ENCODE measurements at regions not wholly inside any gene's neighbourhood (a gene's known extent, or its start where the extent isn't known, plus 50 kb on each side); places are given as distances from the start of the nearest gene placed in this dataset.

DNA sequence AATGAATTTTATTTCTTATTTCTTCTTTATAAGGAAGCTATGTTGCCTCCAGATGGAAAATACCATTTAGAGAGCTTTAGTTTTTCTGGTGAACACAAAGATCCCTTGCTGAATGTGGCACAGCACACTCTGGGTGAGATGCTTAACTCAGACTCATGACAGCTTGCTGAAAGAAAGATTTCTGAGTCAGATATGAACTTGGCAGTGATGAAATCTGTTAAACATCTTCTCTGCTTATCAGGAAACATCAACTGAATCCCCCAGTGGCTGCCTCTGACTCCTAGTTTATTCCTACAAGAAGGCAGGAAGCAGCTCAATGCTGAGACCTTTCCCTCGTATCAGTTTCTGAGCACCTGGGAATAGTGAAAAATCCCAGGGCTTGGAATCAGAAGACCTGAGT is 162.8 kb downstream of the OSR1 start:
- TF ChIP-seq MAFK (IDR thresholded peaks at IDR 0.05; ENCODE audit: low read depth, low read length) = no peak
- TF ChIP-seq CEBPB (IDR thresholded peaks at IDR 0.05; ENCODE audit: low read depth, low read length) = peak; percentile 38; the same call in 1 of the 2 replicates
- Histone ChIP-seq H2BK120ac (ENCODE audit: low read depth, low read length) (no peak overlapping the region), H3K9ac (ENCODE audit: low read depth, low read length) (no peak overlapping the region), H3K27ac (ENCODE audit: insufficient read depth, low read length) (no peak overlapping the region), H2AK9ac (replicated peaks; ENCODE audit: low read depth, low read length, poor library complexity) (no peak overlapping the region), H3K79me1 (ENCODE audit: low read depth in 1 of 2, low read length in 2 of 2) (no peaks in the 10 kb centered on the region), H3K9me1 (ENCODE audit: insufficient read depth, low read length) (0 out of 2 replicates have a peak, but pooled peaks cover 3% of the 10 kb centered on the region), H3K4me1 (ENCODE audit: control insufficient read depth, insufficient read depth, low read length) (no peaks in the 10 kb centered on the region), H4K20me1 (ENCODE audit: insufficient read depth, low read length) (no peaks in the 10 kb centered on the region), H3K4ac (ENCODE audit: low read depth, low read length) (no peak overlapping the region), H3K23ac (ENCODE audit: low read depth, low read length) (no peak overlapping the region), H3K14ac (replicated peaks; ENCODE audit: low read depth, low read length) (no peak overlapping the region), H3K18ac (ENCODE audit: low read depth, low read length) (no peak overlapping the region), H3K4me2 (ENCODE audit: low read depth, low read length) (no peak overlapping the region), H4K8ac (ENCODE audit: low read depth in 2 of 2, low read length in 2 of 2) (no peak overlapping the region), H3K4me3 (ENCODE audit: insufficient read depth, low read depth, low read length) (no peak overlapping the region), H3K56ac (ENCODE audit: extremely low read depth, insufficient read depth, low read length) (no peak overlapping the region), H3K36me3 (ENCODE audit: control insufficient read depth, insufficient read depth, low read length) (no peaks in the 10 kb centered on the region), H2AFZ (replicated peaks; ENCODE audit: low read length, poor library complexity) (no peak overlapping the region), H4K91ac (ENCODE audit: insufficient read depth, low read depth, low read length) (no peak overlapping the region), H2BK5ac (ENCODE audit: low read depth, low read length, poor library complexity, severe bottlenecking) (no peak overlapping the region), H2BK20ac (ENCODE audit: low read depth, low read length) (no peak overlapping the region), H3K27me3 (ENCODE audit: control insufficient read depth, insufficient read depth, low read length) (no peaks in the 10 kb centered on the region), H3K9me3 (ENCODE audit: control insufficient read depth, insufficient read depth, low read length) (peaks cover 2% of the 10 kb centered on the region; the same call in 1 of the 2 replicates), H2BK15ac (ENCODE audit: low read depth, low read length) (no peak overlapping the region), H2AK5ac (ENCODE audit: low read depth, low read length) (no peak overlapping the region), H4K5ac (ENCODE audit: low read depth, low read length) (no peak overlapping the region)
- BruUV-seq (replicated peaks) = no TSS peak
- 67% methylated on average over 1 of the region's 1 CpG; no CpG with 5 or more reads in 1 of the 2 experiments for WGBS, 2 experiments (ENCODE audit: extremely low coverage in 2 of 2, insufficient read length in 1 of 2)
- ATAC-seq (ENCODE audit: low read depth) (peak; percentile 59), DNase-seq (peak; percentile 63)
- intact Hi-C loops (cut with micrococcal nuclease) (no loop called here), dilution Hi-C loops (cut with HindIII; ENCODE audit: low sequenced_read_pairs, unreplicated experiment) (no loop called here), in situ Hi-C loops (cut with MboI; ENCODE audit: low sequenced_read_pairs) (no loop called here)
- ChIA-PET POLR2A (ENCODE audit: unreplicated experiment) (no interaction called here), CTCF (interaction anchor here (1.1 kb wide), 1 partner anchor 12 kb away, joined by 5 read pairs; no protein-coding TSS in a partner anchor)

Data from IMR-90 (cell line).